ENCODE measurements at regions not wholly inside any gene's neighbourhood (a gene's known extent, or its start where the extent isn't known, plus 50 kb on each side); places are given as distances from the start of the nearest gene placed in this dataset.
A peak's percentile ranks its signal among the peaks of the same experiment; 100 is the strongest.

DNA sequence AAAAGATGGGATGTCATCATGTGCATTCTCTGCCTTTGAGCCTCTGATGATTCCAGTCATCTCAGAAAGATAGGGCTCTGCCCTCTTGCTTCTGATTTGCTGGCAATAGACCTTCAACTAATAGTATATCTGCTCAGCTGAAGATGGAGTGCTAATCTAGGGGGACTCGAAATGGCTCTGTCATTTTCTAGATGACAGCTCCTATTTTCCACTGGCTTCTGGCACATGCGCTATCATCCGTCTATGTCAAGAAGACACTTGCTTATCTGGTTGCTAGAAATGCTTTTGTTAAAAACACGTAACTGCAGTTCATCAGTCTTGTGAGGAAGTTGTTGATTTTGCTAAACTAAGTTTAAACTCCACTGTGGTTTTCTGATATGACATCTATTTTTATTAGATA, 265.5 kb upstream of the ZNF608 start:
- intact Hi-C loops (cut with DNase I) = no loop called here
- no peak for ATAC-seq

DNA sequence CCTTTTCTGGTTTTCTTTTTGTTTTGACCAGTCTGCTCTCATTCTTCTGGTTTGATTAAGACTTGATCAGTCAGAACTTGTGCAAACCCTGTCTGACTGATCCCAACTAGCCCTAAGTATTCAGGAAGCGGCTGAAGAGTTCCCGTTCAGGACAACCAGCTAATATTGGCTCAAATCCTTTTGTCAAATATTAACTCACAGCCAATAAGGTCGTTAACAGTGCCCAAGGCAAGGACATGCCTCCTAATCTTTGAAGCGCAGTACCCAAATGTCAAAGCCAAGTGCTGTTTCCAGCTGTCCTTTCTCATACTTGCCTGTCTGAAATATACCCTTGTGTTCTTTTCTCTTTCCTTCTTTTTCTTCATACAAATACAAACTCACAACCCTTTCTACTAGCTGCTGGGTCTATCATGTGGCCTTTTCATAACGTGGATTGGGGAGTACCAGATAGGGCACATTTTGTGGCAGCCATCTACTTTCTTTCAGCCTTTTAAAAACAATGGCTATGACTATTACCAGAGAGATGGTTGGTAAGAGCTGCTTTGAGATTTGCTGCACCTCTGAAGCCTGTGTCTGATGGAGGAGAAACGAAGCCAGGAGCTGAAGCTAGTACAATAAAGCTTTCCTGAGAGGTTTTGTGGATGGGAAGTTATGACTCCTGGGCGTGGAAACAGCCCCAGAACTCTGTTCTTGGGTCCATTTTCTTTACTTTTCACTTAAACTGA, 266.4 kb upstream of the ZNF608 start:
- ATAC-seq (no peak), DNase-seq (ENCODE audit: low spot score) (no peak)
- intact Hi-C loops (cut with DNase I) = no loop called here

More for the DNA sequence above, 265.5 kb upstream of the ZNF608 start:
- DNase-seq (ENCODE audit: low spot score) = no peak

- no peak for ATAC-seq
- intact Hi-C loops (cut with DNase I) = no loop called here
- DNase-seq (ENCODE audit: low spot score) = no peak
Measured at GRCh38 chr5:125014202-125014601, 267.8 kb upstream of the ZNF608 start.

DNA sequence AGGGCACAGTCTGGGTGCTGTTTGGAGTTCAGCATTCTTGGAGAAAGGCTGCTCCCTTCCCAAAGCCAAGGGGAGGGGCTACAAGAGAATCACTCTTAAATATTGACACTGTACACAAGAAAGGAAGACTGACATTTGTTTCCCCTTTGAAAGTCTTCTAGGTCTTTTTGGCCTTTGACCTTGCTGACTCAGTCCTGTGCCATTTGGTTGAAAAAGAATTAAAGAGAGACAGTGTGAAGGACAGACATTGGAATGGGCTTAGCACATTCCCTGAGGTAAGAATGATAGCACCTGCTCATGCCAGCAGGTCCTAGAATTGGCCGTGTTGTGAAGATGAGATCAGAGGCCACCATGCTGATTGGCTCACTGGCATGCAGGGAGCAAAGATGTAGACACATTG, 271.4 kb upstream of the ZNF608 start:
- no peak for ATAC-seq
- intact Hi-C loops (cut with DNase I) = no loop called here

DNA sequence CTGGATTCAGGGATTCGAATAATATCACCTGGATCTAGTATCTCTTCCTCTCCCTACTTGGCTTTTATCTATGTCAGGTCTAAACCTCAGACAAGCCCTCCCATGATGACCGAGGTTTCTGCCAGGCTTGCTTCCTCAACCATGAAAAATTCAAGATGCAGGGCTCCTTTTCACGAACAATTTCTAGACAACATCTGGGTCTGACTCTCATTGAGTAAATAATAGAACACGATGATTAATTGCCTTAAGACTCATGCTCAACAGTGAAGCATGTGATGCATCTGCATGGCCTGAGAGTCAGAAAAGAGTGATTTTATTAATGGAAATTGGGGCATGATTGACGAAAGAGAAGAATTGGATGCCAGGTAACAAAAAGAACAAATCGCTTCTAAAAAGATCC, 277.2 kb upstream of the ZNF608 start:
- no peak for DNase-seq (ENCODE audit: low spot score)
- intact Hi-C loops (cut with DNase I) = no loop called here
- no peak for ATAC-seq

More for the DNA sequence above, 271.4 kb upstream of the ZNF608 start:
- no peak for DNase-seq (ENCODE audit: low spot score)

DNA sequence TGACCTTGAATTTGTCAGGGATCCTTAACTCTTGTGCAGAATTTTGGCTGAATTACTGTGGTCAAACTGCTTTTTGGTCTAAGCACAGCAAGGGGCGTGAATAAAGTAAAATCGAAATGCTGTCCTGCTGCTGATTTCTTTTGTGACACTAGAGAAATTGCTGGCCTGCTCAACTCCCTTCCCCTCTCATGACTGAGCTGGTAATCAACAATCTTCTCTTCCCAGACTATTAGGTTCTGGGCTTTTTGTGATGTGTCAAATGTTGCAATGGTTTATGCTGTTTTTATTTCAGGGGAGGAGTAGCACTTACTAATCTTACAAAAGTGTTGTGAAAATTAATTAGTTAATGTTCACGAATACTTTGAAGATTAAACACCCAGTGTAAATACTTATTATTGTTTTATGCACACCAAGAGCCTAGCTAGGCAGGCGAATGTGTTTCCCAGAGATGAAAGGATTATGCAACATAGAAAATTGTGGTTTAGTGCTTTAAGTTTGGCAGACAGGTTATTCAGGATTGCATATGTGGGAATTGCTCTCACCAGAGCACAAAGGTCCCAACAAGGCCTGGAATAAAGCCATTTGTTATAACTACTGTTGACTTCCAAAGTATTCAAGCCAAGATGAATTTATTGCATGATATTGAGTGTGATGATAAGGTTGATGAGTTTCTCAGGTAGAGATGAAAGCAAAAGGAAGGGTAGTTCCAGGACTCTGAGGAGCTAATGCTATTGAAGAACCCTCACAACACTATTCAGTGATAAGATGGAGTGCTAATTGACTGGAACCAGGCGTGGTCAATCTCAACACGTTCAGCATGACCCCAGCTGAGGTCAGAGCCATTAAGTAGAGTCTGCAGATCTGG, 280.7 kb upstream of the ZNF608 start:
- intact Hi-C loops (cut with DNase I) = no loop called here
- peak; percentile 44 for ATAC-seq

GRCh38 chr5:125032286-125032685, 285.8 kb upstream of the ZNF608 start:
- no peak for DNase-seq (ENCODE audit: low spot score)
- ATAC-seq = peak; percentile 32
- intact Hi-C loops (cut with DNase I) = no loop called here

More for the DNA sequence above, 280.7 kb upstream of the ZNF608 start:
- DNase-seq (ENCODE audit: low spot score) = no peak

GRCh38 chr5:125033602-125034001, 287.2 kb upstream of the ZNF608 start:
- ATAC-seq (no peak), DNase-seq (ENCODE audit: low spot score) (no peak)
- intact Hi-C loops (cut with DNase I) = loop anchor here (2.0 kb wide), 1 partner anchor 69 kb away; no protein-coding TSS in a partner anchor

GRCh38 chr5:125034331-125034730, 287.9 kb upstream of the ZNF608 start:
- DNase-seq (ENCODE audit: low spot score) = no peak
- intact Hi-C loops (cut with DNase I) = loop anchor here (2.0 kb wide), 1 partner anchor 68 kb away; no protein-coding TSS in a partner anchor
- no peak for ATAC-seq

DNA sequence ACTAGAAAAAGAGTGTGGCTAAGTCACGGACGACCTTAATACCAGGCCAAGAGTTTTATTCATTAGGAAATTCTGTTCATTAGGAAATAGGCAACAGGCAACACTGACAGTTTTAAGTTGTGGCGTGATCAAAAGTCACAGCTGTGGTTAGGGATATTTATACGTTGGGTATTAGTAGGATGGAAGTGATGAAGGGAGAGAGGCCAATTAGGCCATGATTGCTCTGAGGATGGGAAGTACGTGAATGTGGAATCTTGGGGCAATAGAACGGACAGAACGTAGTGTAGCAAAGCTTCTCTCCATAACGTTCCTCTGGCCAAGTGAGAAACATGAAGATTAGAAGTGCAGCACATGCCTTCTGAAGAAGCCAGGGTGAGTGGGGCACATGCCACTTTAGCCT, 290.1 kb upstream of the ZNF608 start:
- DNase-seq (ENCODE audit: low spot score) (no peak), ATAC-seq (no peak)
- intact Hi-C loops (cut with DNase I) = no loop called here

DNA sequence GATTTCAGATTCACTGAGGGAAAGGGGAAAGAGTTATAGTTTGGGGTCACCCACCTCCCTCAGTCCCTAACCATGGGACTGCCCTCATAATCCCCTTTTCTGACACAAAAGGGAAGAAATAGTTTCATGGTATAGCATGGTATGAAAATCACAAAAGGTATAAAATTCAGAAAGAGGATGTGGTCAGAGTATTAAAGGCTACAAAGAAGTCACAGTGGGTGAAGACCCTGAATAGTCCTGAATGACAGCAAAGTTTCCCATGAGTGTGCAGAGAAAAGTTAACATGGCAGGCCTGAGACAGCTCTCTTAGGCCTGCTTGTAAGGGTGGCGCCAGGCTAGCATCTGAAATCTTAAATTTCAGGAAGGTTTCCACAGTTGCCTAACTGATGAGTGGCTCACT, 290.6 kb upstream of the ZNF608 start:
- intact Hi-C loops (cut with DNase I) = no loop called here
- DNase-seq (ENCODE audit: low spot score) = no peak
- ATAC-seq = no peak

GRCh38 chr5:125037530-125037929, 291.1 kb upstream of the ZNF608 start:
- DNase-seq (ENCODE audit: low spot score) = no peak
- intact Hi-C loops (cut with DNase I) = no loop called here
- ATAC-seq = no peak

GRCh38 chr5:125038477-125038876, 292.0 kb upstream of the ZNF608 start:
- DNase-seq (ENCODE audit: low spot score) (no peak), ATAC-seq (no peak)
- intact Hi-C loops (cut with DNase I) = no loop called here

- DNase-seq (ENCODE audit: low spot score) = no peak
- no peak for ATAC-seq
- intact Hi-C loops (cut with DNase I) = no loop called here
Measured at GRCh38 chr5:125041798-125042197, 295.4 kb upstream of the ZNF608 start.

DNA sequence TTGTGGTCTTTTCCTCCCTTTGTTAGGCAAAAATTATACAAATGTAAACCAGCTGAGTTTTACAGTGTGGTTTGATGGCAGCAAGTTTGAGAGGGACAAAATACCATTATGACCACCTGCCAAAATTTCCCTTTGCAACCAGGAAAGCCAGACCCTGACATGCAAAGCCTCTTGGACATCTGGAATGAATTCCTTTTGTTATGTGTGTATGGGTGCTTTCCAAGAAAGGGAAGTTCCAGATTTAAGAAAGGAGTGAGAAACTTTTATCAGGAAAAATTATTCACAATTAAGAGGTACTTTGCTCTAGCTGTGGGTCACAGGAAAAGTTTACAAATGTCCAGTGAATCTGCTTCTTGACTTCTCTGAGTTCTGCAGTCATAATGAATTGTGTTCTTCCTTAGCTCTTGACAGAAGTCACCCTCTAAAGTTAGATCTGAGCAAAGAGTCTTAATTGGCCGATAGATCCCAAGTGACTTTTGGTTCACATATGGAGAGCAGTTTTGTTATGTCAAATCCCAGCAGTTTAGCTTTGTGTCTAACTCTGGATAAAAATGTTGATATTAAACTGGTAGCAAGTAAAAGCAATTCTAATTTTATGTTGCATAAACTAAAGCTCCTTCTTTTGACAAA, 295.9 kb upstream of the ZNF608 start:
- DNase-seq (ENCODE audit: low spot score) (no peak), ATAC-seq (no peak)
- intact Hi-C loops (cut with DNase I) = no loop called here

GRCh38 chr5:125043781-125044391, 297.4 kb upstream of the ZNF608 start:
- intact Hi-C loops (cut with DNase I) = no loop called here
- DNase-seq (ENCODE audit: low spot score) (no peak), ATAC-seq (peak; percentile 52)

DNA sequence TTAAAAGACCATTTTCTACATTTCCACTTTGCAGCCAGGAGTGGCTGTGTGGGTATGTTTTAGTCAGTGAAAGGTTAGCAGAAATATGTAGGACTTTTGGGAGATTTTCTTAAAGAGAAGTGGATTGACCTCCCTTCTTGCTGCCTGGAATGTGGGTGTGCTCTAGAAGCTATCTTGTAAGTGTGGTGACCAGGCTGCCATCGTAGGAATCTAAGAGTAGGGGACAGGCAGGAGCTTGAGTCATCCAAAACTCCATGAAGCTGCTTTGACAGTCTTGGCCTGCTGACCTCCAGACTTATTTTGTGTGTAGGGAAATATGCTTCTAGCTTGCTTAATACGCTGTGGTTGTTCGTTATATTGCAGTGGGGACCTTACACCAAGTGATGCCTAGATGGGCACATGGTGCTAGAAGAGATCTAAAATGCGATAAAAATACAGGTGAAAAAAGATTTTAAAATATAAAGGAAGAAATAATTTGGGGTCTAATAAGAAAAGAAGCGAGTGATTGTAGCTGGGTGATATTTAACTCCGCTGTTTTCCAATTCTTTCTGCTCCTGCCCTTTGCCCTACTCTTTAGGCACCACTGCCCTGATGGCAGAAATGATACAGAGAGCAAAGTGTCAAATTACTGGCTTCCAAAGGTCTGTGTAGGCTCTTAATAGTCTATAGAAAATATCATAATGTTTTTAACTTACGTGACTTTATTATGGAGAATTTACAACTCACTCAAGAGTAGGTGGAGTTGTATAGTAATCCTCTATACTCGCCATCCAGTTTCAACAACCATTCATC, 298.2 kb upstream of the ZNF608 start:
- no peak for ATAC-seq
- intact Hi-C loops (cut with DNase I) = no loop called here

DNA sequence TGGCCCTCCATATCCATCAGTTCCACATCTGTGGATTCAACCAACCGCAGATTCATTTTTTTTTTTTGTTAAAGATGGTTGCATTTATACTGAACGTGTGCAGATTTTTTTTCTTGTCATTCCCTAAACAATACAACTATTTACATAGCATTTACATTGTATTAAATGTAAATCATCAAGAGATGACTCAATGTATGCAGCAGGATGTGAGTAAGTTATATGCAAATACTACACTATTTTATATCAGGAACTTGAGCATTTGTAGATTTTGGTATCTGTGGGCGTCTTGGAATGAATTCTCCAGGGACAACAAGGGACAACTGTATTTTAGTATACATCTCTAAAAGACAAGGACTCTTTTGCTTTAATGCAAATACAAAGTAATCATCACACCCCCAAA, 299.2 kb upstream of the ZNF608 start:
- ATAC-seq (no peak), DNase-seq (ENCODE audit: low spot score) (no peak)
- intact Hi-C loops (cut with DNase I) = no loop called here

More for the DNA sequence above, 298.2 kb upstream of the ZNF608 start:
- no peak for DNase-seq (ENCODE audit: low spot score)

GRCh38 chr5:125046838-125047237, 300.4 kb upstream of the ZNF608 start:
- intact Hi-C loops (cut with DNase I) = no loop called here
- no peak for ATAC-seq
- DNase-seq (ENCODE audit: low spot score) = no peak
